GM08714 (cell line): ENCODE measurements at regions not wholly inside any gene's neighbourhood (a gene's known extent, or its start where the extent isn't known, plus 50 kb on each side); places are given as distances from the start of the nearest gene placed in this dataset.
"Not testable (repeated sequence)": the region's sequence is repeated elsewhere in the genome, so short reads cannot be mapped to it uniquely, and the experiment has no call there.

ENCODE experiments used
- H3K4me3 ChIP-seq: fragments of 200-500 bp; sonication (Bioruptor generic); 2 replicates; pipeline ENCODE4 v1.5.1; 2014; ENCODE audit warnings: mild to moderate bottlenecking, low read length, inconsistent platforms
- ZNF274 ChIP-seq: IDR thresholded peaks from 2 replicates; pipeline ENCODE4 v1.6.1; 2012; ENCODE audit warnings: mild to moderate bottlenecking, low read depth, low read length

- no peak overlapping the region for H3K4me3 ChIP-seq
- TF ChIP-seq ZNF274, result no peak
These were observed 86.6 kb upstream of the RPS6KA2 start for GRCh38 chr6:166713434-166714186.

GRCh38 chr6:166712286-166713228, 85.5 kb upstream of the RPS6KA2 start:
- no peak for TF ChIP-seq ZNF274
- no peak overlapping the region for H3K4me3 ChIP-seq

- TF ChIP-seq ZNF274, result no peak
- no peak overlapping the region for H3K4me3 ChIP-seq
These were observed 83.0 kb upstream of the RPS6KA2 start for GRCh38 chr6:166710084-166710483.

- H3K4me3 ChIP-seq, result no peak overlapping the region
- no peak for TF ChIP-seq ZNF274
These were observed 81.4 kb upstream of the RPS6KA2 start for GRCh38 chr6:166708460-166708859.

GRCh38 chr6:166707045-166707444, 80.0 kb upstream of the RPS6KA2 start:
- H3K4me3 ChIP-seq, result no peak overlapping the region
- no peak for TF ChIP-seq ZNF274

- TF ChIP-seq ZNF274, result no peak
- H3K4me3 ChIP-seq, result no peak overlapping the region
These were observed 78.0 kb upstream of the RPS6KA2 start for GRCh38 chr6:166705069-166705468.

GRCh38 chr6:166704171-166704570, 77.1 kb upstream of the RPS6KA2 start:
- no peak for TF ChIP-seq ZNF274
- no peak overlapping the region for H3K4me3 ChIP-seq

GRCh38 chr6:166703149-166703710, 76.2 kb upstream of the RPS6KA2 start:
- no peak for TF ChIP-seq ZNF274
- H3K4me3 ChIP-seq, result no peak overlapping the region

GRCh38 chr6:166701424-166701823, 74.4 kb upstream of the RPS6KA2 start:
- not testable (repeated sequence) for H3K4me3 ChIP-seq

GRCh38 chr6:166700871-166701270, 73.8 kb upstream of the RPS6KA2 start:
- H3K4me3 ChIP-seq, result not testable (repeated sequence)

- no peak for TF ChIP-seq ZNF274
- H3K4me3 ChIP-seq, result no peak overlapping the region
These were observed 70.1 kb upstream of the RPS6KA2 start for GRCh38 chr6:166697113-166697512.

- TF ChIP-seq ZNF274, result no peak
- H3K4me3 ChIP-seq, result no peak overlapping the region
These were observed 66.8 kb upstream of the RPS6KA2 start for GRCh38 chr6:166693880-166694279.

GRCh38 chr6:166692723-166693302, 65.8 kb upstream of the RPS6KA2 start:
- TF ChIP-seq ZNF274, result no peak
- H3K4me3 ChIP-seq, result no peak overlapping the region

- TF ChIP-seq ZNF274, result no peak
These were observed 64.7 kb upstream of the RPS6KA2 start for GRCh38 chr6:166691746-166692145.

More at GRCh38 chr6:166691746-166692145, 64.7 kb upstream of the RPS6KA2 start:
- H3K4me3 ChIP-seq, result no peak overlapping the region
